ENCODE measurements at regions not wholly inside any gene's neighbourhood (a gene's known extent, or its start where the extent isn't known, plus 50 kb on each side); places are given as distances from the start of the nearest gene placed in this dataset.

GRCh38 chr11:40062616-40063015 is 1396.8 kb downstream of the LRRC4C start:
- no peak for DNase-seq (ENCODE audit: low spot score)

- DNase-seq (ENCODE audit: low spot score), result no peak
These were observed 1398.2 kb downstream of the LRRC4C start for GRCh38 chr11:40061221-40061620.

GRCh38 chr11:40054631-40055030 is 1404.8 kb downstream of the LRRC4C start:
- DNase-seq (ENCODE audit: low spot score), result no peak

- DNase-seq (ENCODE audit: low spot score), result no peak
These were observed 1414.1 kb downstream of the LRRC4C start for GRCh38 chr11:40045312-40045711.

GRCh38 chr11:40037005-40037404 is 1422.4 kb downstream of the LRRC4C start:
- peak; percentile 13 for DNase-seq (ENCODE audit: low spot score)

GRCh38 chr11:40032331-40032730 is 1427.1 kb downstream of the LRRC4C start:
- DNase-seq (ENCODE audit: low spot score), result no peak

GRCh38 chr11:40030867-40031266 is 1428.6 kb downstream of the LRRC4C start:
- DNase-seq (ENCODE audit: low spot score), result no peak

GRCh38 chr11:40029391-40029790 is 1430.1 kb downstream of the LRRC4C start:
- peak; percentile 39 for DNase-seq (ENCODE audit: low spot score)

GRCh38 chr11:40027720-40028119 is 1431.7 kb downstream of the LRRC4C start:
- no peak for DNase-seq (ENCODE audit: low spot score)

GRCh38 chr11:40023724-40024123 is 1435.7 kb downstream of the LRRC4C start:
- no peak for DNase-seq (ENCODE audit: low spot score)

- no peak for DNase-seq (ENCODE audit: low spot score)
These were observed 1449.4 kb downstream of the LRRC4C start for GRCh38 chr11:40010011-40010410.

GRCh38 chr11:39992551-39992950 is 1466.9 kb downstream of the LRRC4C start:
- no peak for DNase-seq (ENCODE audit: low spot score)

GRCh38 chr11:39990421-39990831 is 1469.0 kb downstream of the LRRC4C start:
- DNase-seq (ENCODE audit: low spot score), result no peak

GRCh38 chr11:39975091-39975490 is 1484.4 kb downstream of the LRRC4C start:
- no peak for DNase-seq (ENCODE audit: low spot score)

- no peak for DNase-seq (ENCODE audit: low spot score)
These were observed 1487.0 kb downstream of the LRRC4C start for GRCh38 chr11:39972461-39972860.

GRCh38 chr11:39971938-39972337 is 1487.5 kb downstream of the LRRC4C start:
- no peak for DNase-seq (ENCODE audit: low spot score)

- DNase-seq (ENCODE audit: low spot score), result peak; percentile 14
These were observed 1491.4 kb downstream of the LRRC4C start for GRCh38 chr11:39968071-39968470.

GRCh38 chr11:39965701-39966100 is 1493.8 kb downstream of the LRRC4C start:
- no peak for DNase-seq (ENCODE audit: low spot score)

GRCh38 chr11:39960206-39960605 is 1499.2 kb downstream of the LRRC4C start:
- DNase-seq (ENCODE audit: low spot score), result no peak

- DNase-seq (ENCODE audit: low spot score), result no peak
These were observed 1526.5 kb downstream of the LRRC4C start for GRCh38 chr11:39932966-39933365.

GRCh38 chr11:39917256-39917655 is 1542.2 kb downstream of the LRRC4C start:
- DNase-seq (ENCODE audit: low spot score), result no peak

- DNase-seq (ENCODE audit: low spot score), result no peak
These were observed 1549.4 kb downstream of the LRRC4C start for GRCh38 chr11:39910087-39910486.

- no peak for DNase-seq (ENCODE audit: low spot score)
These were observed 1598.5 kb downstream of the LRRC4C start for GRCh38 chr11:39860931-39861330.

- no peak for DNase-seq (ENCODE audit: low spot score)
These were observed 1642.2 kb downstream of the LRRC4C start for GRCh38 chr11:39817241-39817640.

- no peak for DNase-seq (ENCODE audit: low spot score)
These were observed 1649.1 kb downstream of the LRRC4C start for GRCh38 chr11:39810358-39810757.
